ENCODE measurements at regions not wholly inside any gene's neighbourhood (a gene's known extent, or its start where the extent isn't known, plus 50 kb on each side); places are given as distances from the start of the nearest gene placed in this dataset.

DNA sequence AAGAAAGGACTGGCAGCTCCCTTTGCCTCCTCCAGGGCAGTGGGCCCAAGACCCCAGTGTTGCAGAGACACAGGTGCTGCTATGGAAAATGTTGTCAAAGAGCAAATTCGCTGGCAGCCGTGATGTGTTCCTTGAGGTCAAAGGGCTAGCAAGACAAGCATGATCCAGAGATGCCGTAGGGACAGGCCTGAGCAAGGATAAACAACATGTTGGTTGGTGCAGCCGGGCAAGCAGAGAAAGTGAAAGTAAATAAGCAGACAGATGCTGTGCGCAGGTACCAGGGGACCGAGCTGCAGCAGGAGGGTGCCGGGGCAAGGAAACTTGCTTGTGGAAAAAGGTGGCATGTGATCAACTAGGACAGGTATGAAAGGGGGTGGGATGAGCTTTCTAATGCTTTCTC, 125.5 kb upstream of the NECTIN1 start:
- DNase-seq (ENCODE audit: insufficient read length): no peak
- FAIRE-seq: peak; percentile 14
- TF ChIP-seq POLR2A (IDR thresholded peaks at IDR 0.05; ENCODE audit: low read depth, low read length): no peak
- no peak for TF ChIP-seq TAF1 (IDR thresholded peaks at IDR 0.05; ENCODE audit: borderline replicate concordance, low read depth, low read length)
- no peak for TF ChIP-seq POLR2AphosphoS5 (IDR thresholded peaks at IDR 0.05; ENCODE audit: low read depth, low read length)

DNA sequence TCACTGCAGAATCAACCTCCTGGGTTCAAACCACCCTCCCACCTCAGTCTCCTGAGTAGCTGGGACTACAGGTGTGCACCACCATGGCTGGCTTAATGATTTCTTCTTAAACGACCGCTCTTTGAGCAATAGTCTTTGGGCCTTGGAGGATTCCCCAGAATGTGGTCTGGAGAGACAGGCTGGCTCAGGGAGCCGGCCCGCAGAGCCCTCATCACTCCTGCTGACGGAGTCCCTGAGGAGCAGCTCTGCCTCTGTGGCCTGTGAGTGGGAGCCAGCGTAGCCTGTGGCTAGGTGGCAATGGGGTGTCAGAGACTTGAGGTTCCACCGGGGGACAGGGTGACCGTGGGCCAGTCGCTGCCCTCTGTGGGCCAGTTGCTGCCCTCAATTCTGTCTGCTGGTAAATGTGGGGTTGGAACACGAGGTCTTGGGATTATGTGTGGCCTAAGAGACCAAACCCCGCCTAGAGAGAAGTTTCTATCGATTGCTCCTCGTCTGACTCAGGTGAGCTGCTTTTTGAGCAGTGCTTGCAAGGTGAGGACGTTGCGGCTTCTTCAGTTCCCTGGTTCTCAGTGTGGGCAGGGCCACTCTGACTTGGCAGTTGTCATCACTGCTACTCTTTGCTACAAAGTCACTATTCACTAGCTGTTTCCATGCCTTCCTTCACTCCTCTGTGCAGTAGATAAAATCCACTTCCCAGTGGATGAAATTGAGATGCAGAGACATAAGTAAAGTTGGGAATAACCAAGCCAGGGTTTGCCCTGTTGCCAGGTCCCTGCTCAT, 124.8 kb upstream of the NECTIN1 start:
- FAIRE-seq (no peak), DNase-seq (ENCODE audit: insufficient read length) (no peak)

DNA sequence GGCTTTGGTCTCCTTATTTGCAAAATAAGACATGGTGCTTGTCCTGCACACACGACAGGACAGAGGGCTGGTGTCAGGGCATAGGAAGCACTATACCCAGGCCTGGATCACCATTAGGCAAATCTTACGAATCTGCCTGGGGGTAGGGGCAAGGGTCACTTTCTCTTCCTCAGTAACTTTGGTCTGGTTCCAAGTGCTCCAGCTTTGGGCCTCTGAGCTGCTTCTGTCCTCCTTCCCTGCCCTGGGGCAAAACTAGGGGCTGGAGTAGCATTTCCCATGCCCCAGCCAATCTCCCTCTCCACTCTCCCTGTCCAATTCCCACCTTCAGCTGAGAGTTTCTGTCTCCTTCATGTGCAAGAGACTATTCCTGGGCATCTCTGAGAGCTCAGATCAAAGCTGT, 123.7 kb upstream of the NECTIN1 start:
- no peak for DNase-seq (ENCODE audit: insufficient read length)
- no peak for TF ChIP-seq POLR2A (IDR thresholded peaks at IDR 0.05; ENCODE audit: low read depth, low read length)
- no peak for TF ChIP-seq POLR2AphosphoS5 (IDR thresholded peaks at IDR 0.05; ENCODE audit: low read depth, low read length)
- no peak for TF ChIP-seq TAF1 (IDR thresholded peaks at IDR 0.05; ENCODE audit: borderline replicate concordance, low read depth, low read length)
- FAIRE-seq: no peak

More for the DNA sequence above, 124.8 kb upstream of the NECTIN1 start:
- TF ChIP-seq POLR2AphosphoS5 (IDR thresholded peaks at IDR 0.05; ENCODE audit: low read depth, low read length) (no peak), TAF1 (IDR thresholded peaks at IDR 0.05; ENCODE audit: borderline replicate concordance, low read depth, low read length) (no peak), POLR2A (IDR thresholded peaks at IDR 0.05; ENCODE audit: low read depth, low read length) (no peak)

DNA sequence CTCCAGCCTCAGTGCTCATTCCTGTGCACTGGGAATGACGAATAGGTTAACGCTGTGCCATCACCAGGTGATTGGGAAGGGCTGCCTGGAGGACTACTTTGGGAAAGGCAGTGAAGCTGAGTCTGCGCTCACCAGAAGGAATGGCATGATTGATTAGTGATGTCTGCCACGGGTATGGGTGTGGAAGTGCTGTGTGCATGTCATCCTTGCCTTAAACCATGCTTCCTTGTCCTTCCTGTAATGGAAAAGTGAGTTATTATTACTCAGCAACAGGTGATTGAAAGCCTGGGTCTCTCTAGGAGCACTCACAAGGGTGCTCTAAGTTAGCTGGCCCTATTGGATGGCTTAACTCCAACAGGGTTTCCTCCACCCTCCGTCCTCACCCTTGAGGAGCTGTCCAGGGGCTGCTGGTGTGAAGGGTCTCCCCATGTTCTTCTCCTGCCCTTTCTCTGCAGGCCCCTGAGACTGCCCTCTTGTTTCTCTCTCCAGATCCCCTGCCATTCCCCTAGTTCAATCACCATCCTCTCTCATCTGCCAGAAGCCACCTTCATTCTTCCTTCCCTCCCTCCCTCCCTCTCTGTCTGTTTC, 121.9 kb upstream of the NECTIN1 start:
- FAIRE-seq: peak; percentile 38
- no peak for TF ChIP-seq POLR2AphosphoS5 (IDR thresholded peaks at IDR 0.05; ENCODE audit: low read depth, low read length)
- TF ChIP-seq POLR2A (IDR thresholded peaks at IDR 0.05; ENCODE audit: low read depth, low read length): no peak
- no peak for TF ChIP-seq TAF1 (IDR thresholded peaks at IDR 0.05; ENCODE audit: borderline replicate concordance, low read depth, low read length)
- DNase-seq (ENCODE audit: insufficient read length): no peak

DNA sequence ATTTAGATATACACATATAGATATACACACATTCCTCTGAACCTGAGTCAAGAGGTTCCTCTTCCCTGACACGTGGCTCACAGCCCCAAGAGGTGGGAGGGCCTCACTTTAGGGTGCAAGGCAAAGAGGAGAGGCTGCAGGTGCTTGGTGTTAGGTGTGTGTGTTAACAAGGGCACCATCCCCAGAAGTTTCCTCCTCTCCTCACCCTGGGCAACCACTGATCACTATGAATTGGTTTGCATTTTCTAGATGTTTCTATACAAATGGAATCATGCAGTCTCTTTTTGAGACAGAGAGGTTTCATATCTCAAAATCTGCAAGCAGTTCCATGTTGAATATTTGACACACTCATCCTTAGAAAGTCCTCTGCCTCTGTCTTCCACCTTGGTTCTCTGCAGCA, 120.9 kb upstream of the NECTIN1 start:
- FAIRE-seq (no peak), DNase-seq (ENCODE audit: insufficient read length) (no peak)
- no peak for TF ChIP-seq POLR2AphosphoS5 (IDR thresholded peaks at IDR 0.05; ENCODE audit: low read depth, low read length)
- no peak for TF ChIP-seq POLR2A (IDR thresholded peaks at IDR 0.05; ENCODE audit: low read depth, low read length)
- TF ChIP-seq TAF1 (IDR thresholded peaks at IDR 0.05; ENCODE audit: borderline replicate concordance, low read depth, low read length): no peak

DNA sequence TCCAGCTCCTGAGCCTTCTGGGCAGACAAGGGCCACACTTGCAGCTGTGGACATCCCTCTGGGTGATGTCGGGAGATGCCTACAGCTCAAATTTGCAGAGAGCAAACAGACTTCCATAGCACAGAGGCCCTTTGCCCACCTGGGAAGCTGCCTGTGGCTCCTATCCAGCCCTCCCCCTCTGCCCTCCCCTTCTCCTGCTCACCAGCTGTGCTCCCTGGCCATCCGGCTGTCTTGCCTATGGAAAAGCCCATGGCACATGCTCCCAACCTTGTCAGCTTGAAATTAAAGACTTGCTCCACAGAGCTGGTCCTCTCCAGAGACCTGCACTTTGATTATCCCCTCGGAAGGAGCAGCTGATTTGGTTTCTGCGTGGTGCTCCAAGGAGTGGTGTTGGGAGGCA, 118.9 kb upstream of the NECTIN1 start:
- no peak for DNase-seq (ENCODE audit: insufficient read length)
- no peak for TF ChIP-seq POLR2AphosphoS5 (IDR thresholded peaks at IDR 0.05; ENCODE audit: low read depth, low read length)
- no peak for TF ChIP-seq TAF1 (IDR thresholded peaks at IDR 0.05; ENCODE audit: borderline replicate concordance, low read depth, low read length)
- TF ChIP-seq POLR2A (IDR thresholded peaks at IDR 0.05; ENCODE audit: low read depth, low read length): no peak
- no peak for FAIRE-seq

DNA sequence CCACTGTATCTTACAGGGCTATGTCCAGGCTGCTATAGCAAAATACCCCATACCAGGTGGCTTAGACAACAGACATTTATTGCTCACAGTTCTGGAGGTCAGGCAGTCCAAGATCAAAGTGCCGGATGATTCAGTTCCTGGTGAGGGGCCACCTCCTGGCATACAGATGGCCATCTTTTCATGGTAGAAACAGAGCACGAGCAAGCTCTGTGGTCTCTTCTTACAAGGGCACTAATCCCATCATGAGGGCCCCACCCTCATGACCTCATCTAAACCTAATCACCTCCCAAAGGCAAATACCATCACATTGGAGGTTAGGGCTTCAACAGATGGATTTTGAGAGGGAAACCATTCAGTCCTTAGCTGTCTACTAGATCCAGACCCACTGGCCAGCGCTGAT, 117.4 kb upstream of the NECTIN1 start:
- DNase-seq (ENCODE audit: insufficient read length): no peak
- no peak for TF ChIP-seq POLR2A (IDR thresholded peaks at IDR 0.05; ENCODE audit: low read depth, low read length)
- FAIRE-seq: no peak

DNA sequence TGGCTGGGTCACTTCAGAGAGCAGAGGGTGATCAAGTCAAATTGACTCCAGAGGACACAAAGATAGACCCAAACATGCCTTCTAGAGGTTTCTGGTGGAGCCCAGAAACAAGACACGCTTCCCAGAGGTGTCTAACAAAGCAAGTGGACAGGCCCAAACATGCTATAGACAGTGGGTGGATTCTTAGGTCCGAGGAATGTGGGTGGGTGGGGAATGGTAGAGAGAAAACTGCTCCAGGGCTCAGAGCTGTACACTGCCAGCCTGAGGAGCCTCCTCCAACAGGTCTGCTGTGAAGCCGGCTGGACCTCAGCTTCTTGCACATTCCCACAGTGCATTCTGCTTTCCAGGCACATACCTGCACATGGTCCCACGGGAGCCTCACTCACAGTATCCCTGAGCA, 116.8 kb upstream of the NECTIN1 start:
- DNase-seq (ENCODE audit: insufficient read length) (no peak), FAIRE-seq (no peak)
- TF ChIP-seq POLR2AphosphoS5 (IDR thresholded peaks at IDR 0.05; ENCODE audit: low read depth, low read length) (no peak), POLR2A (IDR thresholded peaks at IDR 0.05; ENCODE audit: low read depth, low read length) (no peak), TAF1 (IDR thresholded peaks at IDR 0.05; ENCODE audit: borderline replicate concordance, low read depth, low read length) (no peak)

DNA sequence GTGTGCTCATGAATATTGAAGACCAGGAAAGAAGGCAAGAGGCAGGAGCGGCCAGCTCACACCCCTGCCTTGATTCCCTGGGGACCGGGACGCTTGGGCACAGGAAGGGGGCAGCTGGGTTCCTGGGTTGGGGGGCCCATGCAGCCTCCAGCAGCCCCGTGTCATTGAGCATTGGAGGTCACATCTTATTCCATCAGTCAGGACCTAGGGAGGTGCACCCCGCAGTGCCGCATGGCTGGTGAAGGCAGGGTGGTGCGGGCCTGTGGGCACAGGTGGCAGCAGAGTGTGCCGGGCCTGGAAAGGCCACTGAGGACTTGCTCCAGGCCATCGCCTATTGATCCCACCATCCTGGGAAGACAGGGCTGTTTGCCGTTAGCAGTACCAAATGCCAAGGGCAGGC, 116.3 kb upstream of the NECTIN1 start:
- FAIRE-seq (no peak), DNase-seq (ENCODE audit: insufficient read length) (no peak)
- no peak for TF ChIP-seq POLR2A (IDR thresholded peaks at IDR 0.05; ENCODE audit: low read depth, low read length)

DNA sequence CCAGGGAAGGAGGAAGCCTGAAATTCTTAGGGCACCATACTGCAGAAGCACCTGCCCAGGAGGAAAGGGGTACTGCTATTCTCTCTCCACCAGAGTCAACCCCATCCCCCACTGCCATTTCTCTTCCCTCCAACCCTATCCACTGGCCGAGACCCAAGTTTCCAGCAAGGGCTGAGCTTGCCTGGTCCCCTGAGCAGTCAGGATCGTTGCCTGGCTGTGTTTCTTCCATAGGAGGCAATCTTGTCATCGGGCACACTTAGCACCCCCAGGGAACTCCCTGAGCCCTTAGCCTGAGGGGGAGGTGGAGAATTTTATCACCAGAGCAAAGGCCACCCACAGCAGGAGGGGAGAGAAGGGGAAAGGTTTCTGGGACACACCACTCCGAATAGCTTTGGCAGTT, 115.8 kb upstream of the NECTIN1 start:
- DNase-seq (ENCODE audit: insufficient read length) (no peak), FAIRE-seq (no peak)
- TF ChIP-seq TAF1 (IDR thresholded peaks at IDR 0.05; ENCODE audit: borderline replicate concordance, low read depth, low read length) (no peak), POLR2A (IDR thresholded peaks at IDR 0.05; ENCODE audit: low read depth, low read length) (no peak), POLR2AphosphoS5 (IDR thresholded peaks at IDR 0.05; ENCODE audit: low read depth, low read length) (no peak)

DNA sequence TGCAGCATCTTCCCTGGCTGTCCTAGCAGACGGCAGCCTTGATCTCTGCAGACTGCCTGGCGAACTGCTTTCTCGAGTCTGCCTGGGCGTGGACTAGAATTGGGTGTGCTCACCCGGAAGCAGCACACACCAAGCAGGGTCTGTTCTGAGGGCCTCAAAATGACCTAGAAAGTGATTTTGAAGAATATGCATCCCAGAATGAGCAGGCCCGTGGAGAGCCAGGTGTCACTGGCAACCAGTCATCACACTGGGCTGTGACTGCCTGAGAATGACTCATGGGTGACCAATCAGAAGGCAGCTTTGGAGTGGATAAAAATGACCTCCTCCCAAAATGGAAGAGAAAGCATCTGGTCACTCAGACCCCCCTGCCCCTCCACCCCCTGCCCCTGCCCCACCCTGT, 114.9 kb upstream of the NECTIN1 start:
- no peak for FAIRE-seq
- no peak for DNase-seq (ENCODE audit: insufficient read length)
- TF ChIP-seq TAF1 (IDR thresholded peaks at IDR 0.05; ENCODE audit: borderline replicate concordance, low read depth, low read length) (no peak), POLR2AphosphoS5 (IDR thresholded peaks at IDR 0.05; ENCODE audit: low read depth, low read length) (no peak), POLR2A (IDR thresholded peaks at IDR 0.05; ENCODE audit: low read depth, low read length) (no peak)

DNA sequence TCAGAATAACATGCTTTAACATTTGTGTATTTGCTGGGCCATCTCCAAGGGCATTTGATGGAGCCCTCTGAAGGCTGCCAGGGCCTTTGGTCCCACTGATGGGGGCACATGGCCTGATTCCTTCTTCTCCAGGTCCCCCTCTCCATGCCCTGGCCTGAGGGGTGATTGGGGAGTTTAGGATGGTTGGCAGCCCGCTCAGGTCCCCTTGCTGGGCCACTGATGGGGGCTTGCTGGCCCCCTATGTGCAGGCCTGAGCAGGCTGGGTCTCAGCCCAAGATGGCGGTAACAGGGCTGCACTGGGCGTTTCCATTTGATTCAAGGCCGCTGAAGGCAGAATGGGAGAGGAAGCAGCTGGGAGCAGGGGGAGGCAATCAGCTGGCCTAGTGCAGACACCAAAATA, 113.7 kb upstream of the NECTIN1 start:
- TF ChIP-seq POLR2AphosphoS5 (IDR thresholded peaks at IDR 0.05; ENCODE audit: low read depth, low read length) (no peak), POLR2A (IDR thresholded peaks at IDR 0.05; ENCODE audit: low read depth, low read length) (no peak), TAF1 (IDR thresholded peaks at IDR 0.05; ENCODE audit: borderline replicate concordance, low read depth, low read length) (no peak)
- DNase-seq (ENCODE audit: insufficient read length) (no peak), FAIRE-seq (no peak)
